Body of pancreas (tissue), 4 donors: ENCODE measurements at regions not wholly inside any gene's neighbourhood (a gene's known extent, or its start where the extent isn't known, plus 50 kb on each side); places are given as distances from the start of the nearest gene placed in this dataset.

Experiments used
- ATAC-seq: fragments of 150-250 bp; one replicate; pipeline ENCODE4 v1.9.1; 2016
- DNase-seq, 4 donors: peaks; one replicate each; pipeline ENCODE4 v3.0.0-alpha.2; 2019
- H3K27ac ChIP-seq, 4 donors: fragments of 200-600 bp; sonication (generic); 1 replicate in 3 of 4; 2 replicates in 1 of 4; pipeline versions ENCODE4 v1.5.1 to v1.6.1; 2016 to 2019; ENCODE audit warnings: mild to moderate bottlenecking in 1 of 4, mixed read lengths in 1 of 4, moderate library complexity in 1 of 4
- H3K27me3 ChIP-seq, 2 donors: fragments of 200-600 bp; sonication (generic); one replicate each; pipeline ENCODE4 v1.6.0; 2016; ENCODE audit warnings: mild to moderate bottlenecking in 1 of 2
- H3K36me3 ChIP-seq, 2 donors: fragments of 200-600 bp; sonication (generic); replicated peaks in 1 of 2; 2 replicates each; pipeline ENCODE4 v1.5.1; 2016; ENCODE audit warnings: low read depth in 2 of 2; ENCODE audit not compliant: insufficient read depth in 1 of 2
- H3K4me1 ChIP-seq: fragments of 200-600 bp; sonication (generic); one replicate; pipeline ENCODE4 v1.6.0; 2016
- H3K4me3 ChIP-seq, 2 donors: fragments of 200-600 bp; sonication (generic); 1 replicate in 1 of 2; 2 replicates in 1 of 2; pipeline ENCODE4 v1.5.1; 2016 to 2019
- H3K9me3 ChIP-seq, 3 donors: fragments of 200-600 bp; sonication (generic); 1 replicate in 2 of 3; 2 replicates in 1 of 3; pipeline ENCODE4 v1.5.1; 2016
- CTCF ChIP-seq, 7 experiments: fragments of 450-650 bp in 4 of 7; fragments of 200-600 bp in 3 of 7; sonication (generic) in 3 of 7; IDR thresholded peaks; one replicate each; pipeline ENCODE4 v1.5.1; 2016 to 2019; ENCODE audit warnings: antibody characterized with exemption in 7 of 7
- POLR2A ChIP-seq, 3 donors: fragments of 450-650 bp; IDR thresholded peaks; one replicate each; pipeline ENCODE4 v1.6.1; 2016; ENCODE audit warnings: antibody characterized with exemption in 3 of 3, mild to moderate bottlenecking in 2 of 3
- WGBS, 2 donors: methylation state at CpG; one replicate each; pipeline ENCODE4 v1.1.5; 2017; 5-methylcytosine and 5-hydroxymethylcytosine counted together
- intact Hi-C: fragments of 100-400 bp; cut with DNase I; formaldehyde crosslinking; loops from one replicate; pipeline ENCODE4 v1.15.1; 2023

DNA sequence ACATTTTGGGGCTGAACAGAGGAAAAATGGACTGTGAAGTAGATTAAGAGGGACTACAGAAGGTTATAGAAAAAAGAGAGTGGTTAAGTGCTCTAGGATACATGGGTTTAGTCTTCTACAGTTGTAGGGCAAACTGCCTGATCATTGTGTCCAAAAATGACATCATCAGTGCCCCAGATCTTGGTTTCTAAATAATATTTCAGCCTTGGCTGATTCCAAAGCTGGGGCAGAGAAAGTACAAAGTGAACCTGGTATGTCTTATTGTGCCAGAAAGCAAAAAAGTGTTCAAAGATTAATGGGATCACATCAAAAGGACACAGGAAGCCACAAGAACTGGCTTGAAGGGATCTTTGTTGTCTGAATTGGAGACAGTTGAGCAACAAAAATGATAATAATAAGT is 97.1 kb upstream of the ZNF521 start:
- H3K27me3 ChIP-seq = no peaks in the 10 kb centered on the region
- TF ChIP-seq POLR2A (IDR thresholded peaks at IDR 0.05) = no peak
- no peak for TF ChIP-seq CTCF (IDR thresholded peaks at IDR 0.05)

DNA sequence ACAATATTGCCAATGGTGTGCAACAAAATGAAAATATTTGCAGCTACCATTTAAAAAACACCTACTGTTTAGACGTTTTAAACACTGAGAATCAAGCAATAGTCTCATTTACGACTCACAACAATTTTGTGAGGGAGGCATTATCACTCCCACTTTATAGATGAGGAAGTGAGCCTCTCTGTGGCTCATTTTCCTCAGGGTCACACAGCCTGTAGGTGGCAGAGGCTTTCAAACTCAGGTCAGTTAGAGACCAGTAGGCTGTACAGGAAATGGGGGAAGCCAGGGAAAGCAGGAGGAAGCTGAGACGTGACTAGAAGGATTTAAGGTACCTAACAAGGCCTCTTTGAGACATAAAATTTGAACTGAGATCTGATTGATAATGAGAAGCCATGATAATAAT is 95.0 kb upstream of the ZNF521 start:
- Histone ChIP-seq H3K9me3 (no peaks in the 10 kb centered on the region), H3K27ac (no peak overlapping the region), H3K4me3 (no peak overlapping the region), H3K27me3 (no peaks in the 10 kb centered on the region), H3K36me3 (no peaks in the 10 kb centered on the region), H3K4me1 (no peaks in the 10 kb centered on the region)
- 27 to 33% methylated on average over 3 of the region's 3 CpGs for WGBS, 2 donors
- no peak for ATAC-seq
- intact Hi-C loops = no loop called here
- no peak for TF ChIP-seq CTCF (IDR thresholded peaks at IDR 0.05)
- no peak for TF ChIP-seq POLR2A (IDR thresholded peaks at IDR 0.05)
- DNase-seq = no peak

More for the DNA sequence above, 97.1 kb upstream of the ZNF521 start:
- H3K27ac ChIP-seq = no peak overlapping the region
- H3K36me3 ChIP-seq = no peaks in the 10 kb centered on the region
- DNase-seq = no peak
- no peak for ATAC-seq
- no peaks in the 10 kb centered on the region for H3K9me3 ChIP-seq
- H3K4me3 ChIP-seq = no peak overlapping the region
- no peaks in the 10 kb centered on the region for H3K4me1 ChIP-seq
- intact Hi-C loops = no loop called here

DNA sequence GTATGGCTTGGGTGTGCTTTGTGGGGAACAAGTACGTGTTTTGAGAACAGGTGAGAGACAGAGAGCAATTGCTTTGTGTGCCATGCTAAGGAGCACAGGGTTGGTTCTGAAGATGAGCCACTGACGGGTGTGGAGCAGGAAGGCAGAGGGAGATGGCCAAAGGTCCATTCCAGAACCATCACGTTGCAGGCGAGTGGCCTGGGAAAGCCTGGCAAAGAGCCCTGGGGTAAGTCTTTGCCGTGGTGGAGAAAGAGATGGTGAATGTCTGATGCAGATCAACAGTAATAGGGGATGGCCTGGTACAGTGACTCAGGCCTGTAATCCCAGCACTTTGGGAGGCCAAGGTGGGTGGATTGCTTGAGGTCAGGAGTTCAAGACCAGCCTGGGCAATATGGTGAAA is 93.5 kb upstream of the ZNF521 start:
- H3K9me3 ChIP-seq = no peaks in the 10 kb centered on the region
- ATAC-seq = no peak
- H3K4me1 ChIP-seq = no peaks in the 10 kb centered on the region
- no peaks in the 10 kb centered on the region for H3K36me3 ChIP-seq
- H3K27me3 ChIP-seq = no peaks in the 10 kb centered on the region
- intact Hi-C loops = no loop called here
- TF ChIP-seq CTCF (IDR thresholded peaks at IDR 0.05) (no peak), POLR2A (IDR thresholded peaks at IDR 0.05) (no peak)
- no peak for DNase-seq
- no peak overlapping the region for H3K27ac ChIP-seq
- no peak overlapping the region for H3K4me3 ChIP-seq
- WGBS, 2 donors = 69 to 72% methylated on average over 5 of the region's 5 CpGs

- TF ChIP-seq CTCF (IDR thresholded peaks at IDR 0.05) (no peak), POLR2A (IDR thresholded peaks at IDR 0.05) (no peak)
- intact Hi-C loops = no loop called here
- H3K36me3 ChIP-seq = no peaks in the 10 kb centered on the region
- H3K9me3 ChIP-seq = no peaks in the 10 kb centered on the region
- H3K27me3 ChIP-seq = no peaks in the 10 kb centered on the region
- H3K27ac ChIP-seq = no peak overlapping the region
- H3K4me1 ChIP-seq = no peaks in the 10 kb centered on the region
- ATAC-seq (no peak), DNase-seq (no peak)
- H3K4me3 ChIP-seq = no peak overlapping the region
Measured at GRCh38 chr18:25443776-25444175, 91.8 kb upstream of the ZNF521 start.

GRCh38 chr18:25435149-25435782 is 83.3 kb upstream of the ZNF521 start:
- ATAC-seq (no peak), DNase-seq (no peak)
- WGBS, 2 donors = 35 to 42% methylated on average over 3 of the region's 3 CpGs
- H3K27me3 ChIP-seq = no peaks in the 10 kb centered on the region
- H3K9me3 ChIP-seq = no peaks in the 10 kb centered on the region
- no peaks in the 10 kb centered on the region for H3K36me3 ChIP-seq
- H3K4me3 ChIP-seq = no peak overlapping the region
- TF ChIP-seq POLR2A (IDR thresholded peaks at IDR 0.05) (no peak), CTCF (IDR thresholded peaks at IDR 0.05) (no peak)
- intact Hi-C loops = no loop called here
- no peaks in the 10 kb centered on the region for H3K4me1 ChIP-seq
- H3K27ac ChIP-seq = no peak overlapping the region
